ENCODE measurements at regions not wholly inside any gene's neighbourhood (a gene's known extent, or its start where the extent isn't known, plus 50 kb on each side); places are given as distances from the start of the nearest gene placed in this dataset.
A peak's percentile ranks its signal among the peaks of the same experiment; 100 is the strongest.

DNA sequence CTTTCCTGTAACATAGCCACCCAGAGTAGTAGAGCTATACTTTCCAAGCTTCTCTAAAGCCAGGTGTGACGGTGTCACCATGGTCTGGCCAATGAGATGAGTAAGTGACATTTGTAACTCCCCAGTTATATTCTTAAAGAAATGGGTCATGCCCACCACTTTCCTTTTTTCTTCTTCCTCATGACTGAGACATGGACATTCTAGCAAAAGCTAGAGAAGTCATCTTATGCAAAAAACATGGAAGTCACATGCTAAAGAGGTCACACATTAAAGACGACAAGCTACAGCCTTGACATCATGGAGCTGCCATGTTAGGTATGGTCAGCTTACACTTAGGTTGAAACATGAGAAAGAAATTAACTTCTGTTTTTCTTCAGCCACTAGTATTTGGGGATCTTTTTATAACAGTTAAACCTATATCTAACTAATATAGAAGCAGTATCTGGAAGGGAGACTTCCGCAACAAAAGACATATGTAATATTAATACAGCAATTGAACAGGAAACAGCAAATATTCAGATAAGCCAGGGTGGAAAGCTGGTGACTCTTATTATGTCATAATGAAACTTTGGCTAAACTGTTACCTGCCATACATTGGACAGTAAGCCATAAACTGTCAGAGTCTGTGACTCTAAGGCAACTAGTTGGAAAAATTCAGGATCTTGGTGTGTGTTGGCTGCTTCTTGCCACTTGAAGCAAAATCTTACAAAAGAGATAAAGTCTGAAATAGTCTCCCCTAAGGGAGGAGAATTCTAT, 54.7 kb upstream of the SNX2 start:
- H3K27ac Mint-ChIP-seq: no peak overlapping the region
- H3K36me3 Mint-ChIP-seq (ENCODE audit: low read depth): no peaks in the 10 kb centered on the region

DNA sequence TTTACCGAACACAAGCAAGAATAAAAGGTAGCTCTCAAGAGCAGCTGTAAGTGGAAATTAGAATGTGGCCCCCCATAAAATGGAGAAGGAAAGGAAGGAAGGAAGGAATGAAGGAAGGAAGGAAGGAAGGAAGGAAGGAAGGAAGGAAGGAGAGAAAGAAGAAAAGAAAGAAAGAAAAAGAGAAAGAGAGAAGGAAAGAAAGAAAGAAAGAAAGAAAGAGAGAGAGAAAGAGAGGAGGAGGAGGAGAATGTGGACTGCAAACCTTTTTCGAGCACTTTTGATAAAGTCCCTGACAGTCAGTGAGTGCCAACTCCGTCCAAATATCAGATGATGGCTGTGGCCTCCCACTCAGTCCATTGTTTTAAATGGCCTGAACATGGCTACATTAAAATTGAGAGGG, 53.8 kb upstream of the SNX2 start:
- TF ChIP-seq, protein P1, sequence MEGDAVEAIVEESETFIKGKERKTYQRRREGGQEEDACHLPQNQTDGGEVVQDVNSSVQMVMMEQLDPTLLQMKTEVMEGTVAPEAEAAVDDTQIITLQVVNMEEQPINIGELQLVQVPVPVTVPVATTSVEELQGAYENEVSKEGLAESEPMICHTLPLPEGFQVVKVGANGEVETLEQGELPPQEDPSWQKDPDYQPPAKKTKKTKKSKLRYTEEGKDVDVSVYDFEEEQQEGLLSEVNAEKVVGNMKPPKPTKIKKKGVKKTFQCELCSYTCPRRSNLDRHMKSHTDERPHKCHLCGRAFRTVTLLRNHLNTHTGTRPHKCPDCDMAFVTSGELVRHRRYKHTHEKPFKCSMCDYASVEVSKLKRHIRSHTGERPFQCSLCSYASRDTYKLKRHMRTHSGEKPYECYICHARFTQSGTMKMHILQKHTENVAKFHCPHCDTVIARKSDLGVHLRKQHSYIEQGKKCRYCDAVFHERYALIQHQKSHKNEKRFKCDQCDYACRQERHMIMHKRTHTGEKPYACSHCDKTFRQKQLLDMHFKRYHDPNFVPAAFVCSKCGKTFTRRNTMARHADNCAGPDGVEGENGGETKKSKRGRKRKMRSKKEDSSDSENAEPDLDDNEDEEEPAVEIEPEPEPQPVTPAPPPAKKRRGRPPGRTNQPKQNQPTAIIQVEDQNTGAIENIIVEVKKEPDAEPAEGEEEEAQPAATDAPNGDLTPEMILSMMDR (IDR thresholded peaks at IDR 0.05): no peak
- H3K27ac Mint-ChIP-seq: no peak overlapping the region

More for the DNA sequence above, 54.7 kb upstream of the SNX2 start:
- no peaks in the 10 kb centered on the region for H3K9me3 Mint-ChIP-seq
- DNase-seq: no peak
- peaks cover 10% of the 10 kb centered on the region for H3K27me3 Mint-ChIP-seq (ENCODE audit: insufficient read depth)
- TF ChIP-seq, protein P1 (IDR thresholded peaks at IDR 0.05): no peak
- H3K4me1 Mint-ChIP-seq (ENCODE audit: low read depth): peaks cover 24% of the 10 kb centered on the region
- no peak overlapping the region for H3K4me3 Mint-ChIP-seq

DNA sequence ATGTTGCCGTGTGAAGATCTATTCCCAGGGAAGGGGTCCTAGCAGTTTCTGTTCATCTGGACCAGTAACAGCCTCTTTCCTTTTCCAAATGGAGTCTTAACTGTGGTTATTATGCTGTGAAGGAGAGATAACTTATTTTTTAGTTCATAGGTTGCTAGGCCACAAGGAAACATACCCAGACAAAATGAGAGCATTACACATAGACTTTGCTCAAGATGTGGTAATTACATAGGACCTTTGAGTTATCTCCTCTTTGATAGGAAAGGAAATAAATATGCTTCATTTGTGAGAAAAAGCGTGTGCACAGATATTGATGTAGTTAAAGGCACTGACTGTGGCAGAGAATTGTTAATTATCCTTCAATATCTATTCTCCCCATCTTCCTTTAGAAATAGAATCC, 52.5 kb upstream of the SNX2 start:
- peaks cover 10% of the 10 kb centered on the region; the same call in 1 of the 2 replicates for H3K27me3 Mint-ChIP-seq (ENCODE audit: insufficient read depth)
- no peak overlapping the region for H3K4me3 Mint-ChIP-seq
- H3K4me1 Mint-ChIP-seq (ENCODE audit: low read depth): peaks cover 29% of the 10 kb centered on the region
- no peak for DNase-seq
- TF ChIP-seq, protein P1 (IDR thresholded peaks at IDR 0.05): no peak
- no peaks in the 10 kb centered on the region for H3K9me3 Mint-ChIP-seq
- H3K36me3 Mint-ChIP-seq (ENCODE audit: low read depth): no peaks in the 10 kb centered on the region
- no peak overlapping the region for H3K27ac Mint-ChIP-seq

More for the DNA sequence above, 53.8 kb upstream of the SNX2 start:
- H3K9me3 Mint-ChIP-seq: no peaks in the 10 kb centered on the region
- H3K4me3 Mint-ChIP-seq: no peak overlapping the region
- DNase-seq: no peak
- H3K27me3 Mint-ChIP-seq (ENCODE audit: insufficient read depth): peaks cover 10% of the 10 kb centered on the region; the same call in 1 of the 2 replicates
- peaks cover 21% of the 10 kb centered on the region for H3K4me1 Mint-ChIP-seq (ENCODE audit: low read depth)
- no peaks in the 10 kb centered on the region for H3K36me3 Mint-ChIP-seq (ENCODE audit: low read depth)

DNA sequence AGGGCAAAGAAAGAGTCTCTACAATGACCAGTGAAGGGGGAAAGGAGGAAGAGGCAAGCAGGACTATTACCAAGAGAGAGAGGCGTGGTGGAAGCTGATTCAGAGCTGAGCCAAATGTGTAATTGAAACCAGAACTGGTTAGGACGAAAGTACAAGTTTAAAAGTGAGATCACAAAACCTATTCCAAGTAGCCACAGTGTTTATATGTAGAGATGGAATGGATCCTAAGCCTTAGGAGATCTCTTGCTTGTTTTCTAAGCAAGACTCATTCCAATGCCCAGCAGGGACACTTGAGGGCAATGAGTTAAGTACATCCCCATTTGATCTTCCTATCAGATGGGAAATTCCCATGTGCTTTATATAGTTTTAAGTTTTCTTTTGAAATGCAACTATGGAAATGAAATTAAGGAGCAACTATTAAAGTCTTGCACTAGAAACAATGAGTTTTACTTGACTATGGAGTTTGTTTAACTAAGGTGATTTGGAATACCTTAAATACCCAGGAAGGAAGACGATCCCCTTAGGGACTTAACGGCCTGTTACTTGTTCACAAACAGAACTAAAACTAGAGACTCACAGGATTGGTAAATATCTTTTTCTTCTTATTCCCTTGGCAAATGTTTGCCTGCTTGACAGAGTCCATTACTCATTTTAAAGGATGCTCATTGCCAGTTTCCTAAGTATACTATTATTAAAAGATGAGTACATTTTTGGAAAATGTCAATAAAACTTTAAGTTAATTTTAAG, 51.1 kb upstream of the SNX2 start:
- Mint-ChIP-seq H3K4me3 (peak overlapping the region; percentile 60; the same call in 1 of the 2 replicates), H3K9me3 (no peaks in the 10 kb centered on the region), H3K27ac (peak overlapping the region; percentile 61), H3K4me1 (ENCODE audit: low read depth) (peaks cover 35% of the 10 kb centered on the region), H3K27me3 (ENCODE audit: insufficient read depth) (peaks cover 10% of the 10 kb centered on the region), H3K36me3 (ENCODE audit: low read depth) (no peaks in the 10 kb centered on the region)
- TF ChIP-seq, protein P1 (IDR thresholded peaks at IDR 0.05): no peak
- peak; percentile 73 for DNase-seq

Measured in HFFc6 (cell line).